ENCODE measurements at regions not wholly inside any gene's neighbourhood (a gene's known extent, or its start where the extent isn't known, plus 50 kb on each side); places are given as distances from the start of the nearest gene placed in this dataset.

GRCh38 chr1:78408192-78408591 is 82.6 kb upstream of the PTGFR start (continued):
- TF ChIP-seq ZBTB33 (IDR thresholded peaks at IDR 0.05; ENCODE audit: extremely low read depth, insufficient replicate concordance, low read length): no peak
- TF ChIP-seq EZH2phosphoT487 (IDR thresholded peaks at IDR 0.05; ENCODE audit: borderline replicate concordance): no peak
- TF ChIP-seq MAX (IDR thresholded peaks at IDR 0.05): no peak
- TF ChIP-seq JUND (IDR thresholded peaks at IDR 0.05): no peak
- no peak for TF ChIP-seq ATF3 (IDR thresholded peaks at IDR 0.05)
- TF ChIP-seq REST (IDR thresholded peaks at IDR 0.05; ENCODE audit: low read depth): no peak

- H3K4me2 ChIP-seq (ENCODE audit: low read length): no peak overlapping the region
- no peaks in the 10 kb centered on the region for H3K79me2 ChIP-seq (ENCODE audit: insufficient read depth, low read length)
- H3K36me3 ChIP-seq (ENCODE audit: control insufficient read depth in 1 of 2, insufficient read depth in 2 of 2, low read length in 2 of 2): no peaks in the 10 kb centered on the region
- H3K4me1 ChIP-seq (ENCODE audit: control insufficient read depth in 1 of 2, insufficient read depth in 2 of 2, low read length in 2 of 2): no peaks in the 10 kb centered on the region
- H3K9me3 ChIP-seq (ENCODE audit: control insufficient read depth in 1 of 2, insufficient read depth in 1 of 2, low read depth in 1 of 2, low read length in 2 of 2): no peaks in the 10 kb centered on the region
- no peaks in the 10 kb centered on the region for H3K9me2 ChIP-seq (ENCODE audit: insufficient read depth)
- DNase-seq (ENCODE audit: low read depth, low spot score) (no peak), ATAC-seq (no peak)
- BruUV-seq (replicated peaks): no TSS peak
- RAD21 ChIA-PET (ENCODE audit: low non-redundant PET in 1 of 2, low total read pairs in 2 of 2, uncharacterized antibody in 2 of 2, unreplicated experiment in 2 of 2): no interaction called here
- H2AFZ ChIP-seq (ENCODE audit: low read depth, low read length, poor library complexity, severe bottlenecking): no peak overlapping the region
- H3K4me3 ChIP-seq (replicated peaks in 1 of 2; ENCODE audit: low read depth in 1 of 2, low read length in 2 of 2): no peak overlapping the region
- H3K9ac ChIP-seq (ENCODE audit: low read length): no peak overlapping the region
- no peak overlapping the region for H3K27ac ChIP-seq (ENCODE audit: low read depth, low read length)
- no peaks in the 10 kb centered on the region for H4K20me1 ChIP-seq (ENCODE audit: insufficient read depth)
- no peaks in the 10 kb centered on the region for H3K27me3 ChIP-seq (ENCODE audit: insufficient read depth, low read length)
- intact Hi-C loops (cut with micrococcal nuclease): no loop called here
- CTCF ChIA-PET: no interaction called here
- POLR2A ChIA-PET: no interaction called here
- TF ChIP-seq JUND (IDR thresholded peaks at IDR 0.05) (no peak), ZNF274 (IDR thresholded peaks at IDR 0.05; ENCODE audit: low read depth, low read length) (no peak), REST (IDR thresholded peaks at IDR 0.05; ENCODE audit: low read depth) (no peak), MAX (IDR thresholded peaks at IDR 0.05) (no peak), EZH2 (IDR thresholded peaks at IDR 0.05) (no peak), ATF3 (IDR thresholded peaks at IDR 0.05) (no peak), CTCF (IDR thresholded peaks at IDR 0.05 in 2 of 3, conservative IDR thresholded peaks at IDR 0.05 in 1 of 3; ENCODE audit: borderline replicate concordance in 1 of 3, insufficient read depth in 1 of 3, low read depth in 2 of 3, low read length in 2 of 3) (no peak), SP1 (IDR thresholded peaks at IDR 0.05; ENCODE audit: low read depth) (no peak), SIN3A (IDR thresholded peaks at IDR 0.05; ENCODE audit: low read depth) (no peak)
Measured at GRCh38 chr1:78408810-78409209, 82.0 kb upstream of the PTGFR start.

All from HCT116 (cell line).